Neuron (in vitro differentiated cells): ENCODE measurements at regions not wholly inside any gene's neighbourhood (a gene's known extent, or its start where the extent isn't known, plus 50 kb on each side); places are given as distances from the start of the nearest gene placed in this dataset.
"Not testable (repeated sequence)": the region's sequence is repeated elsewhere in the genome, so short reads cannot be mapped to it uniquely, and the experiment has no call there.

ENCODE experiments used
- H2AFZ ChIP-seq: one replicate; pipeline ENCODE4 v1.6.1; 2013; ENCODE audit warnings: low read depth, mild to moderate bottlenecking, inconsistent platforms, low read length, moderate library complexity
- H3K27me3 ChIP-seq: one replicate; pipeline ENCODE4 v1.6.1; 2013; ENCODE audit warnings: low read length; ENCODE audit not compliant: insufficient read depth
- H3K36me3 ChIP-seq: one replicate; pipeline ENCODE4 v1.6.1; 2013; ENCODE audit warnings: low read length; ENCODE audit not compliant: insufficient read depth
- H3K4me1 ChIP-seq: one replicate; pipeline ENCODE4 v1.6.1; 2013; ENCODE audit warnings: low read length; ENCODE audit not compliant: insufficient read depth
- H3K4me3 ChIP-seq: 2 replicates; pipeline ENCODE4 v1.5.1; 2013; ENCODE audit warnings: mild to moderate bottlenecking, low read length, moderate library complexity
- H3K9me3 ChIP-seq: one replicate; pipeline ENCODE4 v1.6.1; 2013; ENCODE audit warnings: low read length

DNA sequence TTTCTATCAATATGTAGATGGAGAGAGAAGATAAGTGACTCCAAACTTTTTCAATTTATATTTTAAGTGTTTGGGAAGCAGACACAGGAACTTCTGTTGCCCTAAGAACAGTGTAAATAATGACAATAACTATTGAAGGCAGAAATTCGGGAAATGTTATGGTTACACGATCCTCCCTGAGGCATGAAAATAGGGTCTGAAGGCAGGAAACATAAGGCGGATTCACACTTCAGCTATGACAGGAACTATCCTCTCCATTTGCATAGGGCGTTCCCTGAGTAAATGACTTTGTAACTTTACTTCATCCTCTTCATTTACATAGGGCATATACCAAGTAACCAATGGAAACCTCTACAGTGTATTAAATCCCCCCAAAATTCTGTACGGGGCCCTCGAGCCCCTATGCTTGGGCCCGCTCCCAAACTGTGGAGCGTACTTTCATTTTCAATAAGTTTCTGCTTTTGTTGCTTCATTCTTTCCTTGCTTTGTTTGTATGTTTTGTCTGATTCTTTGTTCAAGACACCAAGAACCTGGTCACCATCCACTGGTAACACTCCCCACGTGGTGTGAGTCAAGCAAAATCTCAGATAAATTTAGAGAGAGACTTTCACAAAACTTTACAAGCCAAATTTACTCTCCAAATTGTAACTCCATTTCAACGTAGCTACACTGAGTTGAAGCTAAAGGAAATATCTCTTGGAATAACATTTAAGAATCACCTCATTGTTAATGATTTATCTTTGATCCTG is 2504.3 kb downstream of the ARAP2 start:
- Histone ChIP-seq H3K4me1 (peaks cover 2% of the 10 kb centered on the region), H3K36me3 (no peaks in the 10 kb centered on the region), H2AFZ (no peak overlapping the region), H3K27me3 (no peaks in the 10 kb centered on the region), H3K4me3 (no peak overlapping the region), H3K9me3 (no peaks in the 10 kb centered on the region)

DNA sequence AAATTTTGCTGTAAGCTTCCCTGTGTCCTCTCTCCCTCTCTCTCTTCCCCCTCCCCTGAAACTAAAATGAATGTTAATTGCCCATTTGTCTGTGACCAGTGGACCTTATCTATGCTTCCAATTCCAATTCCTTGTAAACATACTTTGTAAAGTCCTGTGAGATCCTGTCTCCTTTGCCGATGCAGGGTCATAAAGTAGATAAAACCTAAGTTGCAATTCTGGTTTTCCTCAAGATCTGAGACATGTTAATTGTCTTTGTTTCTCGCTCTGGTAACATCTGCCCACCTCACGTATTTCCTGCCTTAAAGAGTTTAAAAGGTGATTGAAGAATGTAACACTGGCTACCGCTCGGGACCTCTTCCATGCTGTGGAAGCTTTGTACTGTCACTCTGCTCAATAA is 2503.4 kb downstream of the ARAP2 start:
- H3K4me3 ChIP-seq, H2AFZ ChIP-seq, H3K4me1 ChIP-seq, H3K36me3 ChIP-seq, H3K27me3 ChIP-seq, H3K9me3 ChIP-seq: not testable (repeated sequence)

DNA sequence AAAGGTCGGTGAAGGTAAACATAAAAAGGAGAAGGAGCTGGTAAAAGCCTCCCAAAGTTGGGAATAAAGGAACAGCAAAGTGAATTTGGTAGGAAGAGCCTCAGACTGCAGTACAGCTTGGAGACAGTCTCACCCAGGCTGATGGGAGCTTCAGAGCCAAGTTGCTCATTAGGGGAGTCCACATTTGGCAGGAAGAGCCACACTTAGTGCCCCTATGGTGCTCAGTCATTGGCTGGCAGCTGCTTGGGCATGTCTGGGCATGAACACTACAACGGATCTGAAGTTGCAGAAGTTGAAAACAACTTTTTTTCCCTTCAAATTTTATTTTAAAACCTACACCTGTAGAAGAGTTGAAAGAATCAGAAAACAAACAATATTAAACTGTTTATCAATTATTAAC is 2497.3 kb downstream of the ARAP2 start:
- H3K27me3 ChIP-seq, result no peaks in the 10 kb centered on the region
- no peaks in the 10 kb centered on the region for H3K36me3 ChIP-seq
- H3K4me3 ChIP-seq, result no peak overlapping the region
- H2AFZ ChIP-seq, result peak overlapping the region; percentile 5
- H3K4me1 ChIP-seq, result no peaks in the 10 kb centered on the region
- no peaks in the 10 kb centered on the region for H3K9me3 ChIP-seq

DNA sequence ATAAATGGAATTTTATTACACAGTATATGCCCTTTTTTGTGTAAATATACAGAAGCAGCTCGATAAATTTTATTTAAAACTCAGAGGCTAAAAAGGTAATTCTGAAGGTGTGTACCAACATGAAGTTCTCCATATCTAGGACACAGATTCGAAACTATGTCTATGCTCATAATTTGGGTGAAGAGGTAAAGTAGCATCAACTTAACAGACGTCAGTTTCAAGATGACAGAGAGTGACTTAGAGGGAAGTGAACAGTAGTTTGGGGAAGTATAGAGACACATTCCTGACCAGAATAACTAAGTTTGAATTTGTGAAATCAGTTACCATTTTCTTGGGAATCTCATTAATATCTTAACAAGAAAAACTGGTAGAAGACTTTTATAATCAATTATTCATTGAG is 2493.3 kb downstream of the ARAP2 start:
- Histone ChIP-seq H2AFZ (no peak overlapping the region), H3K9me3 (no peaks in the 10 kb centered on the region), H3K27me3 (no peaks in the 10 kb centered on the region), H3K4me1 (no peaks in the 10 kb centered on the region), H3K36me3 (no peaks in the 10 kb centered on the region), H3K4me3 (no peak overlapping the region)

DNA sequence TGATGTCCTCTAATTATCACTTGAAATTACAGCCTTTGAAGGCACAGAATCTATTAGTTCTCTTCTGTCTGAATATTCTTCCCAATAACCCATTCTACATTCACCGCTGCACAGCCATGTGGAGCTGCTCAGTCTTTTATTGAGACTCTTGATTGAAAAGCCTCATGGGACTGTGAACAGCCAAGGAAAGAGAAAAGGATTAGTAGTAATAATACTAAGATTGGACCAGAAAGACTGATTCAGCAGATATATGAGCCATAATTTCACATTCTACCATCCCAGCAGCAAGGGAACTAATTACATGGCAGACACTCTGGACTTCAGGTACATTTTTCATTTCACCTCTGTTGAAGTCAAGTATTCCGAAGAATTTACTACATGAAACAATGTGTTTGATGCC is 2471.7 kb downstream of the ARAP2 start:
- Histone ChIP-seq H2AFZ (no peak overlapping the region), H3K27me3 (no peaks in the 10 kb centered on the region), H3K36me3 (no peaks in the 10 kb centered on the region), H3K4me3 (no peak overlapping the region), H3K4me1 (no peaks in the 10 kb centered on the region), H3K9me3 (no peaks in the 10 kb centered on the region)

DNA sequence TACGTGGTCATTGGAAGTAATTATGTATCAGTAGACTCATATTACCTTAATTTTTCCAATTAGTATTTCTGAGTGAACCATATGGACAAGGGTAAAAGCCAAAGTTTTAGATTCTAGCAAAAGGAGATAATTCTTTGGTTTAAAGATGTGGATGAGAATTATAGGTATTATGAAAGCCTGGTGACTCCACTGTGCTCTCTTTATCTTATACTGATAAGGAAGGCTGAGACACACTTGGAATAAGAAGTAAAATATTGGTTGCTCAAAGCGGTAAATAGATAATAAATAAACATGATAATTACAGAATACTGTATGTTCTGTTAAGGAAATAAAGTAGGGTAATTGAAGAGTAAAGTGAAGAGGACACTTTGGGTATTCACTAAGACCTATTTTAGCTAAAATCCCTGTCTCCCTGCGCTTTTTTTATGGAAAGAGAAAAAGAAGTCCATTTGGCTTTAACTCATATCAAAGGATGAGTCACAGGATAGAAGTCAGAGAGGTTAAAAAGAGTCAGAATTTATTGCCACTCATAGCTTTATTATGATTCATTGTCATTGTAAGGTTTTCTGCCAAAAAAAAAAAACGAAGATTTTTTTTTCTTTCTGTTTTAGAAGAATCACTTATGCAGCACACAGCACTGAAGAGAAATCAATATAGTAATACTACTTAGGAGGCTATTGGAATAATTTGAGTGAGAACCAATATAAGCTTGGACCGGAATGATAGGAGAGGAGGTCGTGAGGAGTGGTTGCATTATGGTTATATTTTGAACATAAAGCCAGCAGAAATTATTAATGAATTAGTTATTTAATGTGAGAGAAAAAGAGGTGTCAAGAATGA is 2463.1 kb downstream of the ARAP2 start:
- Histone ChIP-seq H3K27me3 (no peaks in the 10 kb centered on the region), H3K9me3 (no peaks in the 10 kb centered on the region), H3K4me3 (no peak overlapping the region), H2AFZ (no peak overlapping the region), H3K36me3 (no peaks in the 10 kb centered on the region), H3K4me1 (no peaks in the 10 kb centered on the region)

DNA sequence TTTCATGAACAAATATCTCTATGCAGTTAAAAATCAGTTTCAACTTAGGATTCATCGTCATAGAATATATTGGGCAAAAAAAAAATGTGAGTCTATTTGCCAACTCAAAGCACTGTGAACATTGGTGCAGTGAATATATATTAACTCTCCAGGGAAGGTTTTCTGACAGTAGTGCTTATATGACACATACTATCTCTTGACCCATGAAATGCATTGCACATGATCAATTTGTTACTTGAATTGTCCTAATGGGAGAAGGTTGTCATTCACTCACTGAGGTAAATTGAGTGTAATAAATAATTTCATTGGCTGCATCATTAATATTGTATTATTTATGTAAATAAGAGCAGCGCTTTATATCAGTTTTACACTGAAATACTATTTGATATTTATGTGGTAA is 2458.5 kb downstream of the ARAP2 start:
- no peaks in the 10 kb centered on the region for H3K27me3 ChIP-seq
- no peaks in the 10 kb centered on the region for H3K4me1 ChIP-seq
- no peaks in the 10 kb centered on the region for H3K36me3 ChIP-seq
- no peak overlapping the region for H3K4me3 ChIP-seq
- no peaks in the 10 kb centered on the region for H3K9me3 ChIP-seq
- H2AFZ ChIP-seq, result no peak overlapping the region

DNA sequence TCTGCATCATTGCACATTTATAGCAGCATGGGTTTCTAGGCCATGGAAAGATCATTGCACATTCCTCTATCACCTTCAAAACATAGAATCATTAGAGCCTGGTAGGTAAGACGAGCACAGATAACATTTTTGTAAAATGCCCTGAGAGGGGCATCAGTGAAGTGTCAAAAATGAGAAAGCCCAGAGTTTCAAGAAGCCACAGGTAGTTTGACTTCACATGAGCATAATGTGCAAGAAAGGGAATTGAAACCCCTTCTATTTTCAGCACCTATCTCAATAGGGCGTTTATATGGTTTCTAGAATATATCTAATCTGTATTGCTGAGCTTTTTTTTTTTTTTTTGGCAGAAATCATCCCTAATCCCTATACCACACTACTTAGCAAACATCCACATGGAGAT is 2441.7 kb downstream of the ARAP2 start:
- Histone ChIP-seq H3K36me3 (no peaks in the 10 kb centered on the region), H2AFZ (no peak overlapping the region), H3K9me3 (no peaks in the 10 kb centered on the region), H3K4me3 (no peak overlapping the region), H3K27me3 (no peaks in the 10 kb centered on the region), H3K4me1 (no peaks in the 10 kb centered on the region)

DNA sequence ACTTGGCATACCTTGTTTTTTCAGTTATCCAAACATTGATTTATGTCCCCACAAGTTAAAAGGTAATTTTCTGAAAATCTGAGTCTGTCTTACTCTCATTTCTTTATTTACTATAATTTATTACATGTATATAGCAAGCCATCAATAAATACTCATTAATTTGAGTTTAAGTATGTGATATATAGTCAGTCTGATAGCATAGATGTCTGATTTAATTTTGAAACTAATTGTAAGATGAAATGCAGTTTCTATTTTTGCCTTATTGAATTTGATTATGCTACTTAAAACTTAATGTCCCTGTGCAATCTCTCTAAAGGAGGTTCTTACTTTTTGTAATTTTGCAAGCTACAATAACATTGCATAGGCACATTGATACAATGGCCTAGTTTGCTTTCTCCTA is 2418.6 kb downstream of the ARAP2 start:
- H3K36me3 ChIP-seq, result no peaks in the 10 kb centered on the region
- no peaks in the 10 kb centered on the region for H3K4me1 ChIP-seq
- no peak overlapping the region for H3K4me3 ChIP-seq
- H2AFZ ChIP-seq, result no peak overlapping the region
- no peaks in the 10 kb centered on the region for H3K27me3 ChIP-seq
- no peaks in the 10 kb centered on the region for H3K9me3 ChIP-seq

DNA sequence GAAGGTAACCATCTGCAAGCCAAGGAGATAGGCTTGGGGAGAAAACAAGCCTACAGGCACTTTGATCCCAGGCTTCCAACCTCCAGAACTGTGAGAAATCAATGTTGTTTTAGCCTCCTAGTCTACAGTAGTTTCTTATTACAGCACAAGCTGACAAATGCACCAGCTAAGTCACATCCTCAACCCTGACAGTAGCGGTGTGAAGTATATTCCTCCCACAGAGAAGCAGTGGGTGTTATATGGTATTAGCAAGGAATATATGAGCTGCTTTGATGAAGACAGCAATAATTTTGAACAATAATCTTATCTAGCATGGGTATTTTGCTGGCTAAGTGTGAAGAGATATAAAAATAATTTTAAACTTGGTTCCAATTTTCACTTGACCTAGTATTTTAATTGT is 2415.0 kb downstream of the ARAP2 start:
- not testable (repeated sequence) for H2AFZ ChIP-seq, H3K4me1 ChIP-seq, H3K9me3 ChIP-seq, H3K36me3 ChIP-seq, H3K27me3 ChIP-seq, H3K4me3 ChIP-seq

DNA sequence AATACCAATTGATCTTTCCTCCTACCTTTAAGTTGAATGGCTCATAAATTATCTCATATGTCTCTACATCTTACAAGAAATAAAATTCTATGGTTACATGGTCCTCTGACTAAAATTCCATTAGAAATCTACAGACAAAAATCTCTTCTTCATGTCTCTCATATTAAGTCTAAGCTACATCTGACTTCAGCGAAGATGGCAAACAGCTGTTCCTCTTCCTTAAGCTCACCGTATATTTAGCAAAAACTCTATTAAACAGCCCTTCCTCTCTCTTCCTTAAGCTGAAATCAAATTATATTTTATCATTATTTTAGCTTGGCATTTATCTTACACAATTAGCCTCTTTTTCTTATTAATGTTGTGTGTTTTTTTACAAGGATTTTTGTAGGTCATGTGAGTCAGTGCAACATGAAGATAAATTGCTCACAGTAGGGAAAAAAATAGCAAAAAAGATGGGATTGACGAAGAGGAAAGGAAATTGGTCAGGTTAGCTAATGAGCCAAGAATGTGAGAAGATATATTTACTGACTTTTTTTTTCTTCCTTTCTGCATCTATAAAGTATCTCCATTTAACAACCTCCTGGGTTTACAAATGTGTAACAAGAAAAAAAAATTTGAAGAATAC is 2412.8 kb downstream of the ARAP2 start:
- H2AFZ ChIP-seq, result no peak overlapping the region
- H3K9me3 ChIP-seq, result no peaks in the 10 kb centered on the region
- H3K36me3 ChIP-seq, result no peaks in the 10 kb centered on the region
- no peaks in the 10 kb centered on the region for H3K27me3 ChIP-seq
- H3K4me1 ChIP-seq, result no peaks in the 10 kb centered on the region
- no peak overlapping the region for H3K4me3 ChIP-seq

DNA sequence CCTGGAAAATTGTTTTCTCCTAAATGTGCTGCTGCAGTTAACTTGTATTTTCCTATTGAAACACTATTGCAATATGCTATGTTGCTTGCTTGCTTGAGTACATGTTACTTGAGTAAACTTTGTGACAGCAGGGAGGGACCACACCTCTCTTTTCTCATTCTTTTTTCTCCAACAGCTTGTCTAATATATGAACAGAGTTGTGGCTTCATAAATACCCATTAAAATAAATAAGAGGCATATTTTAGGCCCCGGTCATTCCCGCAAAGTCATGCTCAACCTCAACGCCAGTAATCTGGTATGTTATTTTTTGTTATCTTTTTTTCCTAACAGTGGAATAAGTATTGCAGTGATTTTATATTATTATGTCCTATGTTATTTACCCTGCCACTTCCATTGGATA is 2408.6 kb downstream of the ARAP2 start:
- not testable (repeated sequence) for H2AFZ ChIP-seq, H3K4me1 ChIP-seq, H3K27me3 ChIP-seq, H3K9me3 ChIP-seq, H3K36me3 ChIP-seq, H3K4me3 ChIP-seq

DNA sequence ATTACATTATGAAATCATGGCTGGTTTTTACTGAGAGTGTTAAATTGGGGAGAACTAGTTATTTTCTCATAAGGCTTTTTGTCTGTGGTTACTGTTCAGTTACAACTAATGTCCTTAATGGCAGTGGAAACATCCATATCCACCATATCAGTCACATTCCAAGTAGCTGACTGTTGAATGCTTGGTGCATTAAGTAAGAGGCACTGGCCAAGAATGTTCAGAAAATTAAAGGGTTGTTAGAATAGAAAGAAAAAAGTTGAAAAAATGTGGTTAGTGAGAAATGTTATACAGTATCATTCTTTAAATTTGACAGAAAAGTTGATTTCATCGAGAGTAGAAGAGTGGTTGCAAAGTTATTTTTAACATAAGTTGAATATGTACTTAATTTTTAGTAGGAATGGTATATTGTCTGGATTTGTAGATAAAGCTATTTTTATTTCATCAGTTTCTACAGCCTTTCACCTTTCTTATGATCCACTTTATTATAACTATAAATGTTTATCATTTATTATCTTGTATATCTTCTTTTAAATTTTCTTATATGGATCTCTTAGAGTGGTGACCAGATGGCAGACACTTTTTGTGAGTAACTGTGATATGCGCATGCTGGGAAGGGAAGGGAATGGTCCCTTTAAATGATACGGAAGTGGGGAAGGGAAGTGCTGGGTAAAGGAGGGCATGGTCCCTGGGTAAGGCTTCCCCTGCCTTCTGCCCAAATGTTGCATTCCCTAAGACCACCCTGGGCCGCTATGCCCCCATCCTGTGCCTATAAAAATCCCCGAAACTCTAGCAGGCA is 2407.1 kb downstream of the ARAP2 start:
- no peaks in the 10 kb centered on the region for H3K36me3 ChIP-seq
- H3K4me1 ChIP-seq, result no peaks in the 10 kb centered on the region
- no peaks in the 10 kb centered on the region for H3K9me3 ChIP-seq
- no peak overlapping the region for H3K4me3 ChIP-seq
- H2AFZ ChIP-seq, result no peak overlapping the region
- no peaks in the 10 kb centered on the region for H3K27me3 ChIP-seq
